ENCODE measurements at regions not wholly inside any gene's neighbourhood (a gene's known extent, or its start where the extent isn't known, plus 50 kb on each side); places are given as distances from the start of the nearest gene placed in this dataset.

DNA sequence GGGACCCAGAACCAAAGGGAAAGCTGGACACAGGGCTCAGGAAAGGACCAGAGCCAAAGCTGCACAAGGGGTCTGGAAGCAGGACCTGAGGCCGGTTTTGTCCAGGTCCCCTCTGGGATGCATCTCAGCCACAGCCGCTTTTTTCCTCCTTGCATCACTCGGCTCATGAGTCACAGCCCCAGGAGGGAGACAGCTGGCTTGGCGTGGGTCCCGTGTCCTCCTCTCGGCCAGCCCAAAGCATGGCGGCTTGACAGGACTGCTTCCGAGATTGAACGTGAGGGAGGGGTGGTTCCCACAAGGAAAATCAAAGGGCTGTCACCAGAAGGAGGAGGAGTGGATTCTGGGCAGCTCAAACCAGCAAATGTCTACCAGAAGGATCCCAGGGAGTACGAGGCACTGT, 56.7 kb upstream of the CPLX2 start:
- TF ChIP-seq EZH2 (IDR thresholded peaks at IDR 0.05; ENCODE audit: insufficient read depth, low read length), result no peak
- TF ChIP-seq, protein P1, sequence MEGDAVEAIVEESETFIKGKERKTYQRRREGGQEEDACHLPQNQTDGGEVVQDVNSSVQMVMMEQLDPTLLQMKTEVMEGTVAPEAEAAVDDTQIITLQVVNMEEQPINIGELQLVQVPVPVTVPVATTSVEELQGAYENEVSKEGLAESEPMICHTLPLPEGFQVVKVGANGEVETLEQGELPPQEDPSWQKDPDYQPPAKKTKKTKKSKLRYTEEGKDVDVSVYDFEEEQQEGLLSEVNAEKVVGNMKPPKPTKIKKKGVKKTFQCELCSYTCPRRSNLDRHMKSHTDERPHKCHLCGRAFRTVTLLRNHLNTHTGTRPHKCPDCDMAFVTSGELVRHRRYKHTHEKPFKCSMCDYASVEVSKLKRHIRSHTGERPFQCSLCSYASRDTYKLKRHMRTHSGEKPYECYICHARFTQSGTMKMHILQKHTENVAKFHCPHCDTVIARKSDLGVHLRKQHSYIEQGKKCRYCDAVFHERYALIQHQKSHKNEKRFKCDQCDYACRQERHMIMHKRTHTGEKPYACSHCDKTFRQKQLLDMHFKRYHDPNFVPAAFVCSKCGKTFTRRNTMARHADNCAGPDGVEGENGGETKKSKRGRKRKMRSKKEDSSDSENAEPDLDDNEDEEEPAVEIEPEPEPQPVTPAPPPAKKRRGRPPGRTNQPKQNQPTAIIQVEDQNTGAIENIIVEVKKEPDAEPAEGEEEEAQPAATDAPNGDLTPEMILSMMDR (IDR thresholded peaks at IDR 0.05; ENCODE audit: insufficient read depth, low read depth, low read length), result no peak

All from astrocyte (in vitro differentiated cells and primary cell).